ENCODE measurements at regions not wholly inside any gene's neighbourhood (a gene's known extent, or its start where the extent isn't known, plus 50 kb on each side); places are given as distances from the start of the nearest gene placed in this dataset.

DNA sequence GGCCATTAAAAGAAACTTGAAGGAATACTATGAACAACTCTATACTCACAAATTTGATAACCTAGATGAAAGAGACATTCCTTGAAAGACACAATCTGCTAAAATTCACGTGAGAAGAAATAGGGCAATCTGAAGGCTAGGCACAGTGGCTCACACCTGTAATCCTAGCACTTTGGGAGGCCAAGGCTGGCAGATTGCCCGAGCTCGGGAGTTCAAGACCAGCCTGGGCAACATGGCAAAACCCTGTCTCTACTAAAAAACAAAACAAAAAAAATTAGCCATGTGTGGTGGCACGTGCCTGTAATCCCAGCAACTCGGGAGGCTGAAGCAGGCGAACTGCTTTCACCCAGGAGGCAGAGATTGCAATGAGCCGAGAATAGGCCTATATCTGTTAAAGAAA is 104.8 kb downstream of the HES1 start:
- DNase-seq (ENCODE audit: low spot score, unreplicated experiment) = no peak
- H3K4me1 Mint-ChIP-seq (ENCODE audit: low read depth) = peaks cover 15% of the 10 kb centered on the region

GRCh38 chr3:194243172-194243837 is 107.4 kb downstream of the HES1 start:
- peaks cover 20% of the 10 kb centered on the region for H3K4me1 Mint-ChIP-seq (ENCODE audit: low read depth)
- H3K4me3 Mint-ChIP-seq (ENCODE audit: low read depth) = no peak overlapping the region
- H3K27ac Mint-ChIP-seq = no peak overlapping the region
- peaks cover 3% of the 10 kb centered on the region for H3K27me3 Mint-ChIP-seq
- no peaks in the 10 kb centered on the region for H3K36me3 Mint-ChIP-seq (ENCODE audit: insufficient read depth)
- DNase-seq (ENCODE audit: low spot score, unreplicated experiment) = no peak
- TF ChIP-seq, protein P1, sequence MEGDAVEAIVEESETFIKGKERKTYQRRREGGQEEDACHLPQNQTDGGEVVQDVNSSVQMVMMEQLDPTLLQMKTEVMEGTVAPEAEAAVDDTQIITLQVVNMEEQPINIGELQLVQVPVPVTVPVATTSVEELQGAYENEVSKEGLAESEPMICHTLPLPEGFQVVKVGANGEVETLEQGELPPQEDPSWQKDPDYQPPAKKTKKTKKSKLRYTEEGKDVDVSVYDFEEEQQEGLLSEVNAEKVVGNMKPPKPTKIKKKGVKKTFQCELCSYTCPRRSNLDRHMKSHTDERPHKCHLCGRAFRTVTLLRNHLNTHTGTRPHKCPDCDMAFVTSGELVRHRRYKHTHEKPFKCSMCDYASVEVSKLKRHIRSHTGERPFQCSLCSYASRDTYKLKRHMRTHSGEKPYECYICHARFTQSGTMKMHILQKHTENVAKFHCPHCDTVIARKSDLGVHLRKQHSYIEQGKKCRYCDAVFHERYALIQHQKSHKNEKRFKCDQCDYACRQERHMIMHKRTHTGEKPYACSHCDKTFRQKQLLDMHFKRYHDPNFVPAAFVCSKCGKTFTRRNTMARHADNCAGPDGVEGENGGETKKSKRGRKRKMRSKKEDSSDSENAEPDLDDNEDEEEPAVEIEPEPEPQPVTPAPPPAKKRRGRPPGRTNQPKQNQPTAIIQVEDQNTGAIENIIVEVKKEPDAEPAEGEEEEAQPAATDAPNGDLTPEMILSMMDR (IDR thresholded peaks at IDR 0.05; ENCODE audit: unreplicated experiment) = no peak
- no peaks in the 10 kb centered on the region for H3K9me3 Mint-ChIP-seq (ENCODE audit: low read depth)

More for the DNA sequence above, 104.8 kb downstream of the HES1 start:
- Mint-ChIP-seq H3K27ac (no peak overlapping the region), H3K4me3 (ENCODE audit: low read depth) (no peak overlapping the region), H3K27me3 (no peaks in the 10 kb centered on the region), H3K9me3 (ENCODE audit: low read depth) (no peaks in the 10 kb centered on the region), H3K36me3 (ENCODE audit: insufficient read depth) (no peaks in the 10 kb centered on the region)
- TF ChIP-seq, protein P1 (IDR thresholded peaks at IDR 0.05; ENCODE audit: unreplicated experiment) = no peak

- H3K27ac Mint-ChIP-seq = no peak overlapping the region
- TF ChIP-seq, protein P1 (IDR thresholded peaks at IDR 0.05; ENCODE audit: unreplicated experiment) = no peak
- H3K36me3 Mint-ChIP-seq (ENCODE audit: insufficient read depth) = no peaks in the 10 kb centered on the region
- peaks cover 20% of the 10 kb centered on the region for H3K4me1 Mint-ChIP-seq (ENCODE audit: low read depth)
- H3K9me3 Mint-ChIP-seq (ENCODE audit: low read depth) = no peaks in the 10 kb centered on the region
- no peak overlapping the region for H3K4me3 Mint-ChIP-seq (ENCODE audit: low read depth)
- peaks cover 3% of the 10 kb centered on the region for H3K27me3 Mint-ChIP-seq
- no peak for DNase-seq (ENCODE audit: low spot score, unreplicated experiment)
Measured at GRCh38 chr3:194244167-194244566, 107.0 kb downstream of the CPN2 start.

DNA sequence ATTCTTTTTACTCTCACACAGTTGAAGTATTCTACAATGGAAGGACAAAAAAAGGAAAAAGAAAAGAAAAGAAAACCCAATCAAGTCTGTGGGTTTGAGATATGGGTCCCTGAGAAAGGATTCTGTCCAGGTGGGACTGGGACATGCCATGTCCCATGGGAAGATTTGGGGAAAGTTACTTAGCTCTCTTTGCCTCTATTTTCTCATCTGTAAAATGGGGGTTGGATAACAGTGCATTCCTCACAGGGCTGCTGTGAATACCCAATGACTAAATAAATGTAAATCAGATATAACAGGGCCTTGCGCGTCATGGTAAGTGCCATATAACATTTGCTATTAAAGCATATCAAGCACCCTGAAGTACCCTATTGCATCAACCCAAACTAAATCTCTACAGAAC is 105.7 kb downstream of the CPN2 start:
- Mint-ChIP-seq H3K27me3 (peaks cover 3% of the 10 kb centered on the region), H3K9me3 (ENCODE audit: low read depth) (no peaks in the 10 kb centered on the region), H3K27ac (no peak overlapping the region), H3K4me1 (ENCODE audit: low read depth) (peaks cover 21% of the 10 kb centered on the region), H3K4me3 (ENCODE audit: low read depth) (no peak overlapping the region), H3K36me3 (ENCODE audit: insufficient read depth) (no peaks in the 10 kb centered on the region)
- no peak for DNase-seq (ENCODE audit: low spot score, unreplicated experiment)
- TF ChIP-seq, protein P1 (IDR thresholded peaks at IDR 0.05; ENCODE audit: unreplicated experiment) = no peak

DNA sequence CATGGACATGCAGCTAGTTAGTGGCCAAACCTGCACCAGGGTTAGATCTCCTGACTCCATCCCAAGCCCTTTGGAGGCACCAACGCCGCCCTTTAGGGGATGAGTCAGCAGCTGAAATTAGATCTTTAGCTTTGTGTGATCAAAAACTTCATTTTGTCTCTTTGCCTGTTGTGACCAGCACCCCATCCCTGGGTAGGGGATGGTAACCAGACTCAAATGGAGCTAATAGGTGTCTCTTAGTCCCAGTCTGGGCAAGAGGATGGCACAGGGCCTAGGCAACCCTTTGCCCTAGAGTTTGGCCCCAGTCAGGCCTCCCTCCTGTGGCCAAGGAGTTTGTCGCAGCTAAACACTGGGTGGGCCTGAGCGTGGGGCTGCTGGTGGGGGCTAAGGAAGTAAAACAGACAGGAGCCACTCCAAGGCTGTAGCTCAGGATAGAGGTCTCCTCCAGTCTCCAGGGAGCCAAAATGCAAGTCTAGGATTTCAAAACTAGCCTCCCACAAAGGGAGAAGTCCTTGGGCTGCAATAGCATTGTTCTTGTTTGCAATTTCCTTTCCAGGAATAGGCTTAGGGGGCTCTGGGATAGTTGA is 105.1 kb downstream of the CPN2 start:
- TF ChIP-seq, protein P1 (IDR thresholded peaks at IDR 0.05; ENCODE audit: unreplicated experiment) = no peak
- H3K27ac Mint-ChIP-seq = no peak overlapping the region
- peaks cover 3% of the 10 kb centered on the region for H3K27me3 Mint-ChIP-seq
- DNase-seq (ENCODE audit: low spot score, unreplicated experiment) = no peak
- H3K4me1 Mint-ChIP-seq (ENCODE audit: low read depth) = peaks cover 25% of the 10 kb centered on the region
- H3K4me3 Mint-ChIP-seq (ENCODE audit: low read depth) = no peak overlapping the region
- H3K9me3 Mint-ChIP-seq (ENCODE audit: low read depth) = no peaks in the 10 kb centered on the region
- no peaks in the 10 kb centered on the region for H3K36me3 Mint-ChIP-seq (ENCODE audit: insufficient read depth)

Measured in progenitor cell of endocrine pancreas (in vitro differentiated cells).